ENCODE measurements at regions not wholly inside any gene's neighbourhood (a gene's known extent, or its start where the extent isn't known, plus 50 kb on each side); places are given as distances from the start of the nearest gene placed in this dataset.

DNA sequence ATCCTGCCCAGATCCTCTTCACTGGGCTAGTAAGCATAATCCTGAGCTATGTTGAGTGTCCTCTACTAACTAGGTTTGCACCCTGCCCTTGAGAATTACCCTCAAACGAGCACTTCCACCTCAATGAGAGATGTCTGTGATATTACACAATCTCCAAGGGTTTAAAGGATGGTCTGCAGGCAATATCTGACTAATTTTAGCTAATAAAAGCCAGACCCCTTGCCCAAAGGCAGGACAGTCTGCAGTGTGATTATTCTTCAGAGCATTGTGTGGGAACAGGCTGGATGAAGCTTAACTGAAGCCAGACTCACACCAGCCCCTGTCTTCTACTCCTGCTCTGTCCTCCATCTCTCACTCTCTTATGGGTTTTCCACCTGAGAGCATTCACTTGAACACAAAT is 544.9 kb upstream of the DDX18 start:
- H3K36me3 Mint-ChIP-seq (ENCODE audit: low read depth): no peaks in the 10 kb centered on the region
- ATAC-seq: no peak
- H3K27me3 Mint-ChIP-seq: no peaks in the 10 kb centered on the region
- no peak overlapping the region for H3K27ac Mint-ChIP-seq
- CTCF ChIA-PET: interaction anchor here (0.7 kb wide), 1 partner anchor 52 kb away, joined by 3 read pairs; no protein-coding TSS in a partner anchor
- intact Hi-C loops (cut with micrococcal nuclease): no loop called here
- no peak overlapping the region for H3K4me3 Mint-ChIP-seq
- H3K9me3 Mint-ChIP-seq: peaks cover 6% of the 10 kb centered on the region
- DNase-seq: no peak
- TF ChIP-seq CTCF (IDR thresholded peaks at IDR 0.05): no peak
- no peaks in the 10 kb centered on the region for H3K4me1 Mint-ChIP-seq (ENCODE audit: low read depth)
- POLR2A ChIA-PET: no interaction called here

DNA sequence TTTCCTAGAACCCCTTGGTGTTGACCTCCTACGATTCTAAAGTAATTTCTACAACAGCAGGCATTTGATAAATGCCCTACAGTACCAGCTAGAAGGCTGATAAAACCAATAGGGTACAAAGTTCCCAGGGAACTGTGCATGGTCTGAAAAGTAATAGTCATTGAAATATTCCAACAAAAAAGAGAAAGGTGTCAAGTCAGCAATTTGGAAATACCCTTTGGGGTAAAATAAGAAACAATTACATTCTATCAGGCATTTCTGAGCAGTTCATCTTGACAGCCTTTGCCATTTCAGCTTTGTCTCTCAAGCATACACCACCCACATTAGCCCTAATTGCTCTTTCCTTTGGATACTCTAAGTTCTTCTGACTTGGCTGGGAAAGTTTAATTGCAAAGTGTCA is 542.9 kb upstream of the DDX18 start:
- H3K36me3 Mint-ChIP-seq (ENCODE audit: low read depth): no peaks in the 10 kb centered on the region
- H3K27me3 Mint-ChIP-seq: no peaks in the 10 kb centered on the region
- TF ChIP-seq CTCF (IDR thresholded peaks at IDR 0.05): no peak
- no peaks in the 10 kb centered on the region for H3K4me1 Mint-ChIP-seq (ENCODE audit: low read depth)
- H3K27ac Mint-ChIP-seq: no peak overlapping the region
- DNase-seq: no peak
- POLR2A ChIA-PET: no interaction called here
- intact Hi-C loops (cut with micrococcal nuclease): no loop called here
- CTCF ChIA-PET: no interaction called here
- no peak for ATAC-seq
- H3K4me3 Mint-ChIP-seq: no peak overlapping the region
- H3K9me3 Mint-ChIP-seq: peaks cover 1% of the 10 kb centered on the region

GRCh38 chr2:117273009-117273671 is 541.4 kb upstream of the DDX18 start:
- H3K9me3 Mint-ChIP-seq: no peaks in the 10 kb centered on the region

DNA sequence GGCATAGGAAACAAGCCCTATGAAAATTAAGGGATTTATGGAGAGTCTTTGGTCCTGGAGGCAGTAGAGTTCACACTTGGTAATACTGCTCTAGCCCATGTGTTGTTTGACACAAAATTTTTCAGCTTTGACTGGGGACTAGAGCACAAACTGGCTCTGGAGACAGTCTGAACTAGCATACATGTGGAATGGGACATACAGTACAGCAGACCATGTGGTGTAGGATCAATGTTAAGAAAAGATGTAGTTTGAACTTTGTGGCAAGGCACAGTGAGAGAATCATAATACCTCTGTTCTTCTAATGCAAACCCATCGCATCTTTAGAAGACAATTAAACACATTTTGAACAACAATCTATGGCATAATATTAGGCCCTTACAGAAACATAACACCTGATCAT is 521.5 kb upstream of the DDX18 start:
- no peaks in the 10 kb centered on the region for H3K36me3 Mint-ChIP-seq (ENCODE audit: low read depth)
- H3K9me3 Mint-ChIP-seq: peaks cover 6% of the 10 kb centered on the region
- ATAC-seq (no peak), DNase-seq (no peak)
- no peak for TF ChIP-seq CTCF (IDR thresholded peaks at IDR 0.05)
- POLR2A ChIA-PET: no interaction called here
- H3K27me3 Mint-ChIP-seq: no peaks in the 10 kb centered on the region
- intact Hi-C loops (cut with micrococcal nuclease): no loop called here
- no peak overlapping the region for H3K27ac Mint-ChIP-seq
- H3K4me3 Mint-ChIP-seq: no peak overlapping the region
- CTCF ChIA-PET: no interaction called here
- H3K4me1 Mint-ChIP-seq (ENCODE audit: low read depth): no peaks in the 10 kb centered on the region

More at GRCh38 chr2:117273009-117273671, 541.4 kb upstream of the DDX18 start:
- intact Hi-C loops (cut with micrococcal nuclease): no loop called here
- Mint-ChIP-seq H3K27me3 (no peaks in the 10 kb centered on the region), H3K4me3 (no peak overlapping the region), H3K36me3 (ENCODE audit: low read depth) (no peaks in the 10 kb centered on the region), H3K27ac (no peak overlapping the region), H3K4me1 (ENCODE audit: low read depth) (no peaks in the 10 kb centered on the region)
- ChIA-PET CTCF (no interaction called here), POLR2A (no interaction called here)
- TF ChIP-seq CTCF (IDR thresholded peaks at IDR 0.05): no peak
- no peak for ATAC-seq
- DNase-seq: no peak

DNA sequence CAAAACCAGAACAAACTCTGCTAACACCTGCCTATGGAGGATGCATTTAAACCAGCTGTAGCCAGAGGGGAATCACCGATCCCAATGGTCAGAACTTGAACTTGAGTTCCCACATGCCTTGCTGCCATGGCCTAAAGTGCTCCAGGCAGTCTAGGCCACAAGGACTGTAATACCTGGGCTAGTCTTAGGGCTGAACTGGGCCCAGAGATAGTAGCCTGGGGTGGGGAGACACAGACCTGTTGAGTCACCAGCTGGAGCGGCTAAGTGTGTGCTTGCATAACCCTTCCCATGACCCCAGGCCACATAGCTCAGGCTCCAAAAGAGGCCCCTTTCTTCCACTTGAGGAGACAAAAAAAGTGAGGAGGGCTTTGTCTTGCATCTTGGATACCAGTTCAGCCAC is 515.0 kb upstream of the DDX18 start:
- no peaks in the 10 kb centered on the region for H3K4me1 Mint-ChIP-seq (ENCODE audit: low read depth)
- POLR2A ChIA-PET: no interaction called here
- ATAC-seq: no peak

More for the DNA sequence above, 515.0 kb upstream of the DDX18 start:
- no peak for TF ChIP-seq CTCF (IDR thresholded peaks at IDR 0.05)
- intact Hi-C loops (cut with micrococcal nuclease): no loop called here
- H3K27me3 Mint-ChIP-seq: no peaks in the 10 kb centered on the region
- CTCF ChIA-PET: no interaction called here
- no peak overlapping the region for H3K27ac Mint-ChIP-seq
- H3K36me3 Mint-ChIP-seq (ENCODE audit: low read depth): no peaks in the 10 kb centered on the region
- H3K4me3 Mint-ChIP-seq: no peak overlapping the region
- H3K9me3 Mint-ChIP-seq: peaks cover 8% of the 10 kb centered on the region
- DNase-seq: no peak
